OCI-LY7 (cell line): ENCODE measurements at regions not wholly inside any gene's neighbourhood (a gene's known extent, or its start where the extent isn't known, plus 50 kb on each side); places are given as distances from the start of the nearest gene placed in this dataset.

ENCODE experiments used
- BruUV-seq: library from RNA; stranded (reverse); fragments of 400-500 nt; replicated peaks from 2 replicates; lab custom pipeline; 2021; lab: Mats Ljungman, UMichigan
- CTCF ChIA-PET: fragments of 300-600 bp; sonication (Branson Sonifier 250); formaldehyde crosslinking; loops from one replicate; lab custom pipeline; 2022; ENCODE audit warnings: antibody characterized with exemption; ENCODE audit not compliant: unreplicated experiment; lab: Charles Lee
- POLR2A ChIA-PET: fragments of 300-600 bp; sonication (Branson Sonifier 250); formaldehyde crosslinking; loops from one replicate; lab custom pipeline; 2022; ENCODE audit warnings: antibody characterized with exemption; lab: Charles Lee
- DNase-seq: peaks from one replicate; pipeline ENCODE4 v3.0.0-alpha.2; 2015; ENCODE audit warnings: low spot score
- H2AFZ ChIP-seq: fragments of 200-600 bp; sonication (generic), shearing (Covaris generic); 2 replicates; pipeline ENCODE4 v1.6.1; 2014; ENCODE audit warnings: mild to moderate bottlenecking, antibody characterized with exemption, low read length, moderate library complexity
- H3K27ac ChIP-seq: fragments of 200-600 bp; sonication (generic); 2 replicates; pipeline ENCODE4 v1.5.1; 2014; ENCODE audit warnings: mixed run types, low read depth, mild to moderate bottlenecking, moderate library complexity, low read length, inconsistent platforms; ENCODE audit not compliant: poor library complexity, severe bottlenecking
- H3K36me3 ChIP-seq: fragments of 200-600 bp; sonication (generic); 2 replicates; pipeline ENCODE4 v1.6.1; 2014; ENCODE audit warnings: mild to moderate bottlenecking, antibody characterized with exemption, low read length, moderate library complexity, mixed read lengths; ENCODE audit not compliant: insufficient read depth
- H3K4me1 ChIP-seq: fragments of 200-600 bp; sonication (generic); 2 replicates; pipeline ENCODE4 v1.5.1; 2014; ENCODE audit warnings: mild to moderate bottlenecking, low read length; ENCODE audit not compliant: insufficient read depth, poor library complexity, severe bottlenecking
- H3K4me2 ChIP-seq: fragments of 200-600 bp; sonication (generic); 2 replicates; pipeline ENCODE4 v1.6.1; 2014; ENCODE audit warnings: mild to moderate bottlenecking, low read length
- H3K4me3 ChIP-seq: fragments of 200-600 bp; sonication (generic); 2 replicates; pipeline ENCODE4 v1.5.1; 2014; ENCODE audit warnings: mild to moderate bottlenecking, low read depth, low read length; ENCODE audit not compliant: poor library complexity, severe bottlenecking
- H3K79me2 ChIP-seq: fragments of 200-600 bp; sonication (generic); 2 replicates; pipeline ENCODE4 v1.6.1; 2016; ENCODE audit warnings: low read depth, mild to moderate bottlenecking, low read length, moderate library complexity, mixed read lengths; ENCODE audit not compliant: insufficient read depth
- H3K9me2 ChIP-seq: fragments of 200-600 bp; sonication (generic); 2 replicates; pipeline ENCODE4 v1.6.1; 2016; ENCODE audit warnings: mild to moderate bottlenecking, low read length, mixed read lengths; ENCODE audit not compliant: insufficient read depth
- H3K9me3 ChIP-seq: fragments of 200-600 bp; sonication (generic); 2 replicates; pipeline ENCODE4 v1.6.1; 2014; ENCODE audit warnings: mild to moderate bottlenecking, mixed run types, low read length, mixed read lengths
- H4K20me1 ChIP-seq: fragments of 200-600 bp; sonication (generic); 2 replicates; pipeline ENCODE4 v1.6.1; 2014; ENCODE audit warnings: mild to moderate bottlenecking, antibody characterized with exemption, low read length, moderate library complexity, mixed read lengths; ENCODE audit not compliant: insufficient read depth
- CTCF ChIP-seq: fragments of 200-600 bp; sonication (generic); conservative IDR thresholded peaks from 2 replicates; pipeline ENCODE4 v1.5.1; 2014; ENCODE audit warnings: mild to moderate bottlenecking, antibody characterized with exemption, low read length, moderate library complexity, mixed read lengths
- EZH2phosphoT487 ChIP-seq: fragments of 200-600 bp; sonication (generic); IDR thresholded peaks from 2 replicates; pipeline ENCODE4 v1.6.1; 2018; ENCODE audit warnings: low read depth, borderline replicate concordance, mild to moderate bottlenecking, mixed run types, antibody characterized with exemption, low read length, moderate library complexity, mixed read lengths
- intact Hi-C: fragments of 100-400 bp; cut with micrococcal nuclease; formaldehyde crosslinking; loops from one replicate; pipeline ENCODE4 v1.10.0; 2022; ENCODE audit not compliant: unreplicated experiment

GRCh38 chr13:112256716-112257494 lies 119.2 kb upstream of the SPACA7 start:
- H3K4me1 ChIP-seq = no peaks in the 10 kb centered on the region
- H3K27ac ChIP-seq = no peak overlapping the region
- no peaks in the 10 kb centered on the region for H3K9me2 ChIP-seq
- CTCF ChIA-PET = no interaction called here
- no peak overlapping the region for H2AFZ ChIP-seq
- POLR2A ChIA-PET = interaction anchor here (0.7 kb wide), 1 partner anchor 596 kb away, joined by 4 read pairs; no protein-coding TSS in a partner anchor
- H4K20me1 ChIP-seq = no peaks in the 10 kb centered on the region
- no peak for TF ChIP-seq CTCF
- TF ChIP-seq EZH2phosphoT487 = no peak
- no peaks in the 10 kb centered on the region for H3K36me3 ChIP-seq
- no peak overlapping the region for H3K4me3 ChIP-seq
- no peak overlapping the region for H3K4me2 ChIP-seq
- H3K9me3 ChIP-seq = no peaks in the 10 kb centered on the region
- intact Hi-C loops = no loop called here
- H3K79me2 ChIP-seq = no peaks in the 10 kb centered on the region
- DNase-seq = no peak
- no TSS peak for BruUV-seq

DNA sequence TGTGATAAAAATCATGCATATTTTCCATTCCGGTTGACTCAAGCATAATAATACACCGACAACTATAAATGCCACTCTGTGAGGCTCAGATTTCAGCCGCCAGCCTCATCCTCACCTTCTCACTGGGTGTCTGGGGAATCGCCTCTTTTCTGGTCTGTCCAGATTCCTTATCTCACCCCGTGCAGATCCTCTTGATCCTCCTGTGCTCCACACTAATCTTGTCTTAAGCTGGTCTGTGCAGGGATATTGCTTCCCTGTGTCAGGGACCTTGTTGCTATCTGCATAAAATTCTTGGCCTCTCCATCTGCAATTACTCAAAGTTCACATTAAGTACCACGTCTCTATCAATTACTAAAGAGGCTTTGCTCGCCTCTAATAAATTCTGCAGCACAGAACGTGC lies 116.6 kb upstream of the SPACA7 start:
- Histone ChIP-seq H3K9me2 (no peaks in the 10 kb centered on the region), H3K4me2 (no peak overlapping the region), H3K27ac (no peak overlapping the region), H3K36me3 (no peaks in the 10 kb centered on the region), H2AFZ (no peak overlapping the region), H4K20me1 (no peaks in the 10 kb centered on the region), H3K4me1 (no peaks in the 10 kb centered on the region), H3K79me2 (no peaks in the 10 kb centered on the region), H3K9me3 (no peaks in the 10 kb centered on the region), H3K4me3 (no peak overlapping the region)
- CTCF ChIA-PET = no interaction called here
- BruUV-seq = no TSS peak
- DNase-seq = no peak
- POLR2A ChIA-PET = no interaction called here
- intact Hi-C loops = no loop called here
- TF ChIP-seq CTCF = no peak

DNA sequence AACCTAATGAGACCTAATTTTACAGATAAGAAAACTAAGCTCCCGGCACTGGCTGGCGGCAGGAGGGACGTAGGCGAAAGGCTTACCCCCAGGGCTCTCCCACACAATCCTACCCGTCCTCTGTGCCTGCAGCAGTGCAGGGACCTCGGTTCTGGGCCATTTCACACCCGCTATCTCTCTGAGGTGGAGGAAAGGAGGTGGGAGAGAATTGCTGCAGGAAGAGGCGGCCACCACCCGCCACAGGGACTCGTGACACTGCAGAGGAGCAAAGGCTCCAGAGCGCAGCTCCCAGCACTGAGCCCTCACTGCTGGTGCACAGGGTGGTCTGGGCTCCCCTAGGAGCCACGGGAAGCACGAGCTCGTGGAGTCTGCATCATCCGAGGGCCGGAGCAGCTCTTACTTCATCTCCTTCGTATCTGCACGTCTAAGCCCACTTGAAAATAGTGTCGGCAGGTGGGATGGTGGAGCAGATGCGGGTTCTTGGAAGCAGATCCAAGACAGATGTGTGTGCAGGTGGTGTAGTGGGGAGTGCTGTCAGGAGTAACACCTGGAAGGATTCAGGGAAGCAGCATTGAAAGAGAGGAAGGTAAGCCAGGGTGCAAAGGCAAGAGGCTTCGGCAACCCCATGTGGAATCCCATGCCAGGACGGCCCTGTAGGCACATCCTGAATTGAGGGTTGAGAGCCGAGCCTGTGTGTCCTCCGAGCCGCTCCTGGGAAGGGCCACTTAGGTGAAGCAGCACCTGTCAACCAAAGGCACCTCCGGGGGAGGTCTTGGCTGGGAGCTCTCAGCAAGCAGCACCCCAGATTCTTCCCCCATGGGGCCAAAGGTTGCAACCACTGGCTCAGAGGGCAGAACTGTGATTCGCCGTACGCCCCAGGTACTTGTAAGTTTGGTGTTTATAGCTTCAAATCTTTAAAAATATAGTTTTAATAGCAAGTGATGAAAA lies 115.8 kb upstream of the SPACA7 start:
- no peaks in the 10 kb centered on the region for H3K9me2 ChIP-seq
- no peak overlapping the region for H3K4me3 ChIP-seq
- no peaks in the 10 kb centered on the region for H3K9me3 ChIP-seq
- H3K79me2 ChIP-seq = no peaks in the 10 kb centered on the region
- H2AFZ ChIP-seq = no peak overlapping the region
- no TSS peak for BruUV-seq
- POLR2A ChIA-PET = no interaction called here
- no peak for DNase-seq
- TF ChIP-seq CTCF = no peak
- no peak for TF ChIP-seq EZH2phosphoT487
- no peak overlapping the region for H3K27ac ChIP-seq
- H3K36me3 ChIP-seq = no peaks in the 10 kb centered on the region
- intact Hi-C loops = no loop called here
- H4K20me1 ChIP-seq = no peaks in the 10 kb centered on the region
- H3K4me2 ChIP-seq = no peak overlapping the region
- CTCF ChIA-PET = no interaction called here
- H3K4me1 ChIP-seq = no peaks in the 10 kb centered on the region
